SK-N-SH treated with all-trans-retinoic acid at 6 μM for 48 hours (cell line): ENCODE measurements at regions not wholly inside any gene's neighbourhood (a gene's known extent, or its start where the extent isn't known, plus 50 kb on each side); places are given as distances from the start of the nearest gene placed in this dataset.
"Not testable (repeated sequence)": the region's sequence is repeated elsewhere in the genome, so short reads cannot be mapped to it uniquely, and the experiment has no call there.

Experiments
- ATAC-seq: fragments of 200-7000 bp; cut with Tn5 transposase; 3 replicates; pipeline ENCODE4 v1.9.1; 2020; ENCODE audit warnings: mild to moderate bottlenecking, moderate library complexity
- ARNTL ChIP-seq: fragments of 450-650 bp; formaldehyde crosslinking; IDR thresholded peaks from 2 replicates; pipeline ENCODE4 v1.5.0; 2020; ENCODE audit warnings: low read depth, mild to moderate bottlenecking, moderate library complexity, borderline replicate concordance
- BACH2 ChIP-seq: fragments of 250-450 bp; sonication (Bioruptor Pico); IDR thresholded peaks from 2 replicates; pipeline ENCODE4 v1.9.0; 2021; ENCODE audit warnings: mild to moderate bottlenecking, borderline replicate concordance
- CREB5 ChIP-seq: fragments of 250-450 bp; sonication (Bioruptor Pico); IDR thresholded peaks from 2 replicates; pipeline ENCODE4 v1.5.1; 2020; ENCODE audit warnings: low read depth, mild to moderate bottlenecking, moderate library complexity
- CSDC2 ChIP-seq: fragments of 250-450 bp; sonication (Bioruptor Pico); IDR thresholded peaks from 2 replicates; pipeline ENCODE4 v1.5.0; 2020; ENCODE audit warnings: mild to moderate bottlenecking, moderate library complexity
- GLIS3 ChIP-seq: fragments of 250-450 bp; sonication (Bioruptor Pico); IDR thresholded peaks from 2 replicates; pipeline ENCODE4 v1.5.0; 2020; ENCODE audit warnings: mild to moderate bottlenecking, moderate library complexity
- ISL1 ChIP-seq: fragments of 250-450 bp; sonication (Bioruptor Pico); IDR thresholded peaks from 2 replicates; pipeline ENCODE4 v2.1.2; 2022; ENCODE audit warnings: mild to moderate bottlenecking, moderate library complexity
- PATZ1 ChIP-seq: fragments of 250-450 bp; sonication (Bioruptor Pico); IDR thresholded peaks from 2 replicates; pipeline ENCODE4 v1.8.0; 2020; ENCODE audit warnings: mild to moderate bottlenecking, moderate library complexity, borderline replicate concordance
- SNAI2 ChIP-seq: fragments of 250-450 bp; sonication (Bioruptor Pico); IDR thresholded peaks from 2 replicates; pipeline ENCODE4 v1.5.0; 2020; ENCODE audit warnings: mild to moderate bottlenecking, moderate library complexity
- TSHZ2 ChIP-seq: fragments of 250-450 bp; sonication (Bioruptor Pico); IDR thresholded peaks from 2 replicates; pipeline ENCODE4 v1.5.0; 2020; ENCODE audit warnings: mild to moderate bottlenecking, moderate library complexity
- ZFP30 ChIP-seq: fragments of 450-650 bp; formaldehyde crosslinking; IDR thresholded peaks from 2 replicates; pipeline ENCODE4 v1.5.0; 2022; ENCODE audit warnings: mild to moderate bottlenecking, moderate library complexity
- ZNF565 ChIP-seq: fragments of 450-650 bp; formaldehyde crosslinking; conservative IDR thresholded peaks from 2 replicates; pipeline ENCODE4 v1.5.0; 2020; ENCODE audit warnings: low read depth, mild to moderate bottlenecking, moderate library complexity
- ZNF8 ChIP-seq: fragments of 450-650 bp; formaldehyde crosslinking; IDR thresholded peaks from 2 replicates; pipeline ENCODE4 v1.5.0; 2020; ENCODE audit warnings: mild to moderate bottlenecking, moderate library complexity
- TF ChIP-seq, protein P1 (sequence below): fragments of 250-450 bp; sonication (Bioruptor Pico); IDR thresholded peaks from 2 replicates; pipeline ENCODE4 v1.5.1; 2021; ENCODE audit warnings: mild to moderate bottlenecking, moderate library complexity

GRCh38 chr12:131409211-131409610 lies 301.7 kb upstream of the SFSWAP start:
- no peak for ATAC-seq
- TF ChIP-seq CSDC2 (CRISPR knock-in tag) (no peak), ZNF8 (CRISPR knock-in tag) (no peak)

- not testable (repeated sequence) for ATAC-seq
Observed at GRCh38 chr12:131411827-131412226, 299.1 kb upstream of the SFSWAP start.

GRCh38 chr12:131413006-131413405 lies 297.9 kb upstream of the SFSWAP start:
- no peak for ATAC-seq
- no peak for TF ChIP-seq TSHZ2
- TF ChIP-seq, protein P1, sequence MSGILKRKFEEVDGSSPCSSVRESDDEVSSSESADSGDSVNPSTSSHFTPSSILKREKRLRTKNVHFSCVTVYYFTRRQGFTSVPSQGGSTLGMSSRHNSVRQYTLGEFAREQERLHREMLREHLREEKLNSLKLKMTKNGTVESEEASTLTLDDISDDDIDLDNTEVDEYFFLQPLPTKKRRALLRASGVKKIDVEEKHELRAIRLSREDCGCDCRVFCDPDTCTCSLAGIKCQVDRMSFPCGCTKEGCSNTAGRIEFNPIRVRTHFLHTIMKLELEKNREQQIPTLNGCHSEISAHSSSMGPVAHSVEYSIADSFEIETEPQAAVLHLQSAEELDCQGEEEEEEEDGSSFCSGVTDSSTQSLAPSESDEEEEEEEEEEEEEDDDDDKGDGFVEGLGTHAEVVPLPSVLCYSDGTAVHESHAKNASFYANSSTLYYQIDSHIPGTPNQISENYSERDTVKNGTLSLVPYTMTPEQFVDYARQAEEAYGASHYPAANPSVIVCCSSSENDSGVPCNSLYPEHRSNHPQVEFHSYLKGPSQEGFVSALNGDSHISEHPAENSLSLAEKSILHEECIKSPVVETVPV (CRISPR knock-in tag): no peak
- TF ChIP-seq ZNF565 (CRISPR knock-in tag): no peak
- TF ChIP-seq GLIS3 (CRISPR knock-in tag): no peak
- TF ChIP-seq CSDC2 (CRISPR knock-in tag): no peak
- TF ChIP-seq BACH2: no peak
- no peak for TF ChIP-seq SNAI2 (CRISPR knock-in tag)
- TF ChIP-seq ZNF8 (CRISPR knock-in tag): no peak
- TF ChIP-seq CREB5 (CRISPR knock-in tag): no peak
- TF ChIP-seq PATZ1: no peak

- TF ChIP-seq, protein P1 (CRISPR knock-in tag): no peak
- TF ChIP-seq ARNTL (CRISPR knock-in tag) (no peak), PATZ1 (no peak)
Observed at GRCh38 chr12:131413471-131413870, 297.4 kb upstream of the SFSWAP start.

GRCh38 chr12:131414155-131414922 lies 296.6 kb upstream of the SFSWAP start:
- not testable (repeated sequence) for ATAC-seq

More at GRCh38 chr12:131413471-131413870, 297.4 kb upstream of the SFSWAP start:
- ATAC-seq: no peak

- ATAC-seq: no peak
- TF ChIP-seq ARNTL (CRISPR knock-in tag): no peak
- no peak for TF ChIP-seq PATZ1
- no peak for TF ChIP-seq SNAI2 (CRISPR knock-in tag)
- no peak for TF ChIP-seq ZFP30
- no peak for TF ChIP-seq TSHZ2
- no peak for TF ChIP-seq ISL1 (CRISPR knock-in tag)
Observed at GRCh38 chr12:131415781-131416180, 295.1 kb upstream of the SFSWAP start.
